GM10248 (cell line): ENCODE measurements at regions not wholly inside any gene's neighbourhood (a gene's known extent, or its start where the extent isn't known, plus 50 kb on each side); places are given as distances from the start of the nearest gene placed in this dataset.

ENCODE experiments used
- CTCF ChIA-PET: fragments of 300-600 bp; sonication (Branson Sonifier 250); formaldehyde crosslinking; extraction: SDS; loops from one replicate; lab custom pipeline; 2021; ENCODE audit warnings: antibody characterized with exemption; lab: Yijun Ruan, JAX
- POLR2A ChIA-PET: fragments of 350-650 bp; sonication (Branson Sonifier 250); formaldehyde crosslinking; extraction: SDS; loops from one replicate; lab custom pipeline; 2020; ENCODE audit warnings: antibody characterized with exemption; lab: Yijun Ruan, JAX
- DNase-seq: peaks from one replicate; pipeline ENCODE4 v3.0.0; 2012; ENCODE audit errors: extremely low spot score
- CTCF ChIP-seq: IDR thresholded peaks from 2 replicates; pipeline ENCODE4 v1.5.1; 2012; ENCODE audit warnings: mild to moderate bottlenecking, low read depth; ENCODE audit errors: extremely low read depth, missing control alignments, control extremely low read depth

GRCh38 chr10:106086391-106086790 is 1078.1 kb downstream of the SORCS1 start:
- no peak for TF ChIP-seq CTCF
- no peak for DNase-seq
- ChIA-PET POLR2A (no interaction called here), CTCF (no interaction called here)

- TF ChIP-seq CTCF, result no peak
- ChIA-PET POLR2A (no interaction called here), CTCF (no interaction called here)
- DNase-seq, result no peak
These were observed 1080.9 kb downstream of the SORCS1 start for GRCh38 chr10:106083572-106083971.

- ChIA-PET CTCF (no interaction called here), POLR2A (no interaction called here)
- no peak for DNase-seq
- TF ChIP-seq CTCF, result no peak
These were observed 1081.6 kb downstream of the SORCS1 start for GRCh38 chr10:106082865-106083264.

GRCh38 chr10:106078895-106079576 is 1085.5 kb downstream of the SORCS1 start:
- ChIA-PET CTCF (interaction anchor here (0.7 kb wide), 1 partner anchor 19 kb away, joined by 3 read pairs; no protein-coding TSS in a partner anchor), POLR2A (no interaction called here)
- no peak for TF ChIP-seq CTCF
- no peak for DNase-seq

GRCh38 chr10:106076496-106076895 is 1088.0 kb downstream of the SORCS1 start:
- no peak for DNase-seq
- ChIA-PET CTCF (interaction anchor here (1.0 to 1.5 kb wide), 2 partner anchors 13 to 16 kb away, joined by 3 read pairs; no protein-coding TSS in a partner anchor), POLR2A (no interaction called here)
- no peak for TF ChIP-seq CTCF

- ChIA-PET POLR2A (no interaction called here), CTCF (no interaction called here)
- no peak for TF ChIP-seq CTCF
- DNase-seq, result no peak
These were observed 1111.4 kb downstream of the SORCS1 start for GRCh38 chr10:106053061-106053460.
